HG03558 (cell line): ENCODE measurements at regions not wholly inside any gene's neighbourhood (a gene's known extent, or its start where the extent isn't known, plus 50 kb on each side); places are given as distances from the start of the nearest gene placed in this dataset.
A peak's percentile ranks its signal among the peaks of the same experiment; 100 is the strongest.
"Not testable (repeated sequence)": the region's sequence is repeated elsewhere in the genome, so short reads cannot be mapped to it uniquely, and the experiment has no call there.

Source experiments
- ATAC-seq: cut with Tn5 transposase; IDR thresholded peaks from one replicate; pipeline ENCODE4 v1.9.1; 2021; ENCODE audit warnings: moderate number of reproducible peaks; ENCODE audit not compliant: unreplicated experiment; ENCODE audit errors: extremely low read depth

DNA sequence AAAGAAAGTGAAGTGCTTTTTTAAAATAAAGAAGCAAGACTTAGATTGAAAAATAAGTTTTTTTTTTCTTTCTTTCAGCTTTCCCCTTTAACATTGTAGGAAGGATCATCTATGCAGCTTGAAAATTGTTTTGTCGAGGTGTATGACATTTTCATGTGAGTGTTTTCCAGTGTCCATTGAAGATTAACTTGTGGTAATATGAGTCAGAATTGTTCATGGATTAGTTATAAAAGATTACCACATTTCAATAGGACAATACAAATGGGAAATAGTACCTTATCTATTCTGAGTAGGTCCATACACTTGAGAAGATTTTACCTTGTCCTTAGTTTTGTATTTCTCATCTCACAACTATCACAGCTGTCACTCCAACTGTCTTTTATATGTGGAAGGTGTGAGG is 1234.7 kb downstream of the NSUN3 start:
- ATAC-seq, result no peak

DNA sequence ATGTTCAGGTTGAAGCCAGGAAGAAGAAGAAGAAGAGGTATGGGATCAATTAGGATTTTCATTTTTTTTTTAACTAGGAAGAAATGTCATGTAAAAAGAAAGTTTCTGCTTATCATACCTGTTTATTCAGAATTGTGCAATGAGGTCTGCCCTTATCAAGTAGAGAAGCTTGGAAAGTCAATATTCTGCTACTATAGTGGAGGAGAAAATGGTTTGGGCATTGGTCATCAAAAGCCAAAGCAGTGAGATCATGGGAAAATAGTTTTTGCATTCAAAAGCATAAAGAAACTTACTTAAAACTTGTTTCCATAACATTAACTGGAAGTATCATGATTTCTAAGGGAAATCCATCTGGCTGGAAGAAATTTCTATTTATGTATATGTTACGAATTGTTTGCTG is 1239.2 kb downstream of the NSUN3 start:
- no peak for ATAC-seq

DNA sequence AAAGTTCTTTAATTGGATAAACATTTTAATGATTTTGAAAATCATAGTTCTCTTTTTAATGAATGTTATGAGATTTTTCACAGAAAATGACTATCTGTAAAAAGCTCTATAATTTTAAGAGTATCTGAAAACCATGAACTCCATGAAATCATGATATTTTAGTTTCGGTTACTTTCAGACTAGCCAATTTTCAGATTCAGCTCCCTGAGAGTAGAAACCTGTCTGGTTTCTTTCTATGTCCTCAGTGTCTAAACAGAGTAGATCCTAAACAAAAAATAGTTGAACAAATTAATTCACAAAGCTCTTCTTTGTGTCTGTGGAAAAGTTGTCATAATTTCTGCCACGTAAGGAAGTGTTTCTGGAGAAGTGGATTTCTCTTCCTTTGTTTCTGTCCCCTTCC is 1247.7 kb downstream of the NSUN3 start:
- no peak for ATAC-seq

DNA sequence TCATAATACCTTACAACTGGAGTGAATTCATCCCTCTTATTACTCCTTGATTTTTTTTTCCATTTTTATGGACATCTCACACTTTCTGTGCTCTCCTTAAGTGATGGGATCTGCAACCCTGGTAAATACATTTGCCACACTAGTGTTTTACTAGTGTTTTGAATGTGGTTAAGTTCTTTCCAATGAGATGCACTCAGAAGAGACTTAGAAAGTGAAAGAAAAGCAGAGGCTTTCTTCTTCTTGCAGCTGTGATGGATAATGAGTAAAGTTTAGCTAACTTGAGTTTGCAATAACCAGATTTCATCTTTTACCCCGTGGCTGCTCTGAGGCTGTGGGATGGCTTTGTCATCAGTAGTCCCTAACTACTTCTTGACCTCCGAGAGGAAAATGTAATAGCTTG is 1248.4 kb downstream of the NSUN3 start:
- ATAC-seq, result no peak

DNA sequence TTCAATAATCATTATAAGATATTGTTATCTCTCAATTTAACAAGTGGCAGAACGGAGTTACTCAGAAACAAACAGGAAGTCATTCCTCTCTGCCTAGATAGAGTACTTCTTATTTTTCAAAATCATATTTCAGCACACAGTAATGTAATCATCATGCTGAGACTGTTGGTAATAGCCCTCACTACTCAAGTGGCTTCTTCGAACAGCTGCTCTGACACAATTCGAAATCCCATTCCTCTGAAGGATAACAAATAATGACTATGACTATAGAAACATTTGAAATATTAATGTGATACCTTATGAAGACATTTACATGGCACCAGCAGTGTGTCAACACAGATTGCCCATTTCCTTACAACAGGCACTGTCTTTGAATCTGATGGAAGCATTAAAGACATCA is 1249.8 kb downstream of the NSUN3 start:
- ATAC-seq, result no peak

DNA sequence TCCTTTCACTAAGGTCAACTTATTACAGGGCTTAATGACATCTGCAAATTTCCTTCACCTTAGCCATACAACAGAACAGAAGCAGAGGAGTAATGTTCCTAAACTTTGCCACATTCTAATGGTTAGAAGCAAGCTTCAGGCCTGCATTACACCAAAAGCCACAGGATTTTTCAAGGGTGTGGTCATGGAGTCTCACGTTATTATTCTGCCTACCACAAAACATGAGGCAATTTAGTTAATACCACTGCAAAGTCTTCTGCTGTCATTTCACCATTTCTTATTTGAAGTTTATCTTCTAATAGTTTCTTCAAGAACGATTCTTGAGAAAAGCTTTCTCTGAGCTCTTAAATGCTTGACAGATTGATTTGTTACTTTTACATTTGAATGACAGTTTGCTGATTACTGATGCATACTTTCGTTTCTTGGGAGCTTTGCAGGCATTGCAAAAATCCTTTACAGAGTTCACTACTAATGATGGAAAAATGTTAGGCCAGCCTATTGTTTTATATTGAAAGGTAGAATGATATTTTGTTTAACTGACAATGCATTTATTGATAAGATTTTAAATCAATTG is 1257.1 kb downstream of the NSUN3 start:
- ATAC-seq, result no peak

DNA sequence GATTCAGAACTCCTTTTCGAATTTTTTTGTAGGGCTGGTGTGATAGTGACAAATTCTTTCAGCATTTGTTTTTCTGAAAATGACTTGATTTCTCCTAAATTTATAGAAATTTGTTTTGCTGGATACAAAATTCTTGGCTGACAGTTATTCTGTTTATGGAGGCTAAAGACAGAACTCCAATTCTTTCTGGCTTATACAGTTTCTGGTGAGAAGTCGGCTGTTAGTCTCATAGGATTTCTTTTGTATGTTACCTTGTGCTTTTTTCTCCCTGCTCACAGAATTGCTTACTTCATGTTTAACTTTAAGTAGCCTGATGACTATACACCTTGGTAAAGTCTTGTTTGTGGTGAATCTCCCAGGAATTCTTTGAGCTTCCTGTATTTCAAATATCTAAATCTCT is 1264.6 kb downstream of the NSUN3 start:
- no peak for ATAC-seq

DNA sequence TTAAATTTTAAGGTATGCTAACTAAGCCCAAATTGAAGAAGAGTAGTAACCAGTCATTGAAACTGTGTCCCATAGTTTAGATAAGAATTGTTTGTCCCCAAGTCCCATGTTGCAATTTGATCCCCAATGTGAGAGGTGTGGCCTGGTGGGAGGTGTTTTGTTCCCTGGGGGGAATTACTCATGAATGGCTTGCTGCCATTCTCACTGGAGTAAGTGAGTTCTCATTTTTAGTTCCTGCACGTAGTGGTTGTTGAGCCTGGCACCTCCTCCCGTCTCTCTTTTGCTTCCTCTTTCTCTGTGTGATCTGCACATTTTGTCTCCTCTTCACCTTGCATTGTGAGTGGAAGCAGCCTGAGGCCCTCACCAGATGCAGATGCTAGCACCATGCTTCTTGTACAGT is 1271.0 kb downstream of the NSUN3 start:
- ATAC-seq, result no peak

DNA sequence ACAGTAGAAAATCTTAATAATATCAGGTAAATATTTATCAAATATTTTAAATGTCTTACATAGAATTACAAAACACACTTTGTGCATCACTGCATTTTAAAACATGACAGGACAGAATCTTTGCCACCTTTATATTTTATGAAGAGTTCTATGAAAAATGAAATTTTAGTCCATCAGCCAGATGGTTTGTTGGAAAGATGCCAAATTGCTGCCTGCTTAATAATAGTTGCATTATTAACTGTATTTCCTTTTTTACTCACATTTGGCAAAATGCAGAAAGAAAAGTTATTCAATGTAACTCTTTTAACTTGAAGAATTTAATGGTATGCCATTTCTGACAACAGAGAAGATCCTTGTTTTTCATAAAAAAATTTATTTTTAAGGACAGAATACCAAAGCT is 1271.6 kb downstream of the NSUN3 start:
- no peak for ATAC-seq

DNA sequence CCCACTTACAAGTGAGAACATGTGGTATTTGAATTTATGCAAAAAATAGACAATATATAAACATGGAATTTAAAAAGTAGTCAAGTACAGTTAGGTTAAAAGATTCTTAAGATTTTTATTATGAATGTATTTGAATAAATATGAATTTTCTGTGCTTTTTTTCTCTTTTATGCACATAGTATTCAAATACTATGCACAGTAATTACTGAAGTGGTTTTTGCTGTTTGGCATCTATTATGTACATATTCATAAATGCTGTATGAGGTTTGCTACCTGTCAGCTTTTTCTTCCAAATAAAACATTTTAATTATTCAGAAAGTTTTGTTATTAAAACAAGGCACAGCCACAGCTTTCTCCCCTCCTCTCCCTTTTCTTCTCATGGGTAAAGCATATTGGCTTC is 1272.7 kb downstream of the NSUN3 start:
- no peak for ATAC-seq

DNA sequence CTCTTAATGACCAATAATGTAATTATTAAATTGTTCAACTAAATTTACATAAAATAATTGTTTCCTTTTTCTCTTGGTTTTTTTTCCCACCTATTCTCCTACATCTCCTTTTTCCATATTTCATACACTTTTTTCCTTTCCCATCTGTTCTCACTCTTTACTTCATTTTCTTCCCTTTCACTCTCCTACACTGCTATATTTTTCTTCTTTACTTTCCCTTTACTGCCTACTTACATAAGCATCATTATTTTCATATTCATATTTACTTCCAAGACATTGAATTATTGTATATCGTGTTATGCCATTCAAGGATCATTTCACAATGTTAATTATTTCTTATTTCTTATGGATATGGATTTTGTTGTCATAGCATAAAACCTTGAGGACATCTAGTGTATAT is 1275.6 kb downstream of the NSUN3 start:
- no peak for ATAC-seq

DNA sequence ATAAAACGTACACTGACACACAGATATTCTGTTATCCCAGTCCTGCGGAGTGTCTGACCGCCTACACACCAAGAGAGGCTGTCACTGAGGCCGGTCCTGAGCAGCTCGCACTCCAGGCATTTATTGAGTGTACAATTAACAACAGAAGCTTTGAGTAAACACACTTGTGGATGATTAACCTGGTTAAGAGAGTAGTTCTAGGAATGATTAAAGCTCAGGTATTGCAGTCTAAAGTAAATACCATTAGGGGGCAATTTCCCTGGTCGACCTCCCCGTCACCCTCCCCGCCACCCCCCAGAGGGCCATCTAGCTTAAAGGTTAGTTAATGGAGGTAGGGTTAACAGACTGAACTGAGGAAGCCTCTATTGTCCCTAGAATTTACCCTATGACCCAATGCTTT is 1278.5 kb downstream of the NSUN3 start:
- ATAC-seq, result no peak

DNA sequence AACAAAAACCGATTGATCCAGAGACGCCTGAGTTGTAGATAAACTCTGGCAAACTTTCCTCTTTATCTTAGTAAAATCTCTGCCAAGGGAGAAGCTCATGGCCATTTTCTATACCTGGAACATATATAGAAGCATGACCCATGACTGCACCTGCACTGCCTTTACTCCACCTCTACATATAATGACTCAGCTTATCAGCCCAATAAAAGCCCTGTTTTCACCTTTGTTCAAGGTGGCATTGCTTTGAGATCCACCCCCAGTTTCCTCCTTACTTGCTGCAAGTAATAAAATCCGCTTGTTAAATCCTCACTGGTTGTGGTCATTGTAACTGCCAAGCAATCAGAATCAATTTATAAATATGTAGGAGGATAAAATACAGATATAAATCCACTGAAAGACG is 1280.4 kb downstream of the NSUN3 start:
- ATAC-seq, result no peak

DNA sequence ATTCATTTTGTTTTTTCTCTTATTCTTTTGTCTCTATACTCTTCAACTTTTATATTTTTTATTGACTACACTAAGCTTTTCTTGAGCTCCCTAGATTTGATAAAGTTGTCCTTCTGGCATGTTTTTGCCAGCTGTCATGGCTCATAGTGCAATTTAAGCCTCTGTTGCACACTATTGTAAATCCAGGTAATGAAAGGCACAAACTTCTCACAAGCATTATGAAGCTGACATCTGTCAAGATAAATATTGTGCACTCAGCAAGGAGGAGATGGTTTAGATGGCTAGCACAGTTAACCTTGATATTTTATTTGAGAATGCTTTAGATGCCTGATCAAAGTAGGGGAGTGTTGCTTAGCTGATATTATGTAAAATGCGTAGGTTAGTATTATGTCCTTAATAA is 1280.9 kb downstream of the NSUN3 start:
- no peak for ATAC-seq

DNA sequence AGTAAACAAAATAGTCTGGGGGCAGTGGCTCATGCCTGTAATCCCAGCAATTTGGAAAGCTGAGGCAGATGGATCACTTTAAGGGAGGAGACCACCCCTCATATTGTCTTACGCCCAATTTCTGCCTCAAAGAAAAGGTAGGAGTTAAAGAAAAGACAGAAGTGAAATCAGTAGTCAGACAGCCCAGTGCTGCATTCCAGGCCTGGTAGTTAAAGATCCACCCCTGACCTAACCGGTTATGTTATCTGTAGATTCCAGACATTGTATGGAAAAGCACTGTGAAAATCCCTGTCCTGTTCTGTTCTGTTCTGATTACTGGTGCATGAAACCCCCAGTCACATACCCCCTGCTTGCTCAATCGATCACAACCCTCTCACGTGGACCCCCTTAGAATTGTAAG is 1285.1 kb downstream of the NSUN3 start:
- not testable (repeated sequence) for ATAC-seq

DNA sequence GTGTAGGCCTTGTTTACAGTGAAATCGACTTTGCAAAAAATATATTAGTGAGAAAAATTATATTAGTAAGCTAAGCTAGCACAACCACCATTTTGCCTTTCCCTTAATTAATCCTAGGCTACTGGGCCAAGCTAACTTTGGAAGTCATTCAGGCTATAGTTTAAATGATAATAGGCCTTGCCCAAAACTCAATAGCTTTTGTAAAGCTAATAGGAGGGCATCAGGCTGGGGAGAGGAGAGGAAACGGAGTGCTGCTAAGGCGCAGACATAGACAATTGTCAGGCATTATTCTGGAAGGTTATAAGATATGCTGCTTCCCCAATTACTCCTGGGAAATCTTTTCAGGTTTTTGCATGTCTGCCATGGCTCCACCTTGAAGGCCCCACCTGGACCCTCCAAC is 1286.0 kb downstream of the NSUN3 start:
- ATAC-seq, result no peak

DNA sequence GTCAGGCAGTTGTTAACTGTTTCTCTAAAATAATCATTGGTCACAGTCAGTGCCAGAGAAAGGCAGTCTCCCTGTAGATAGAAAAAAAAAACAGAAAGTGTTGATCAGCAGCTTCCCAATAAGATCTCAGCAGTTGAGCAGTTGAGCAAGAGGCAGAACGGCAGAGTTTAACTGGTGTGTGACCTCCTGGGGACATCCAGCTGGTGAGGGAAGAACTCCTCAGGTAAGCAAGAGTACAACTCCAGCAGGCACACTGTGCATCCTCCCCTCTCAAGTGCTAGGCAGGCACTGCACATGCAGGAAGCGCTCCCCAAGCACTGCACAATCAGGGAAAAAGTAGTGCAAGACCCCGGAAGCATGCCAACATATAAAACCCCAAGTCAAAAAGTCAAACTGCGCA is 1287.2 kb downstream of the NSUN3 start:
- ATAC-seq, result no peak

DNA sequence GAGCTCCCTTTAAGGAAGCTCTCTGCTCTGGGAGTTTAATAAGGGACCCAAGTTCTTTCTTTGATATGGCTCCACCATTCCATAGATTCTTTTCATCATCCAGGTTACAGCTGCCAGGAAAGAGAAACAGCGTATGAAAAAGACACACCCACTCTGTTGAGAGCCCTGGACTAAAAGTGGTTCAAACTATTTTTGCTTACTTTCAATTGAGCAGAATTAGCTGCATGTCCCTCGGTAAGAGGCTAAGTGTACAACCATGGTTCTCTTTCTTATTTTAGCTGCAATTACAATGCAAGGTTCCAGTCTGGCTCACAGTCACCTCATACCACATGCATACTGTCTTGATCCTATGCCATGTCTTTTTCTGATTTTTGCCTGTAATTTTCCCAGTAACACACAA is 1288.3 kb downstream of the NSUN3 start:
- no peak for ATAC-seq

DNA sequence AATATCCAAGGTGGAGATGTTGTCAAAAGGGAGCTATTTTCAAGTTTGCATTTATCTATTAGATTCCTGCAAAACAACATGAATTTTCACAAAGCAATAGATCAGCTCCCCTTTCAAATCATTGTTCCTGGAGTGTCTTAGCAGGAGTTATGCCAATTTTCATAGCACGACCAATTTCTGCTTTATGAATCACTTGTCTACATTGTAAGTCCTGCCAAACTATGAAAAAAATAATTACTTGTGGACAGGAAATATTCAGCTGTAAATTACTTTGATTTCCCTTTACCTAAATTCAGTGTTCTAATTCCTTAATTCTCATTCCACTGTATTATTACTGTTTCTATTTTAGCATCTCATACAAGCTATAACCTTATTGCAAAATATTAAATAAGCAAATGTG is 1289.6 kb downstream of the NSUN3 start:
- ATAC-seq, result no peak

DNA sequence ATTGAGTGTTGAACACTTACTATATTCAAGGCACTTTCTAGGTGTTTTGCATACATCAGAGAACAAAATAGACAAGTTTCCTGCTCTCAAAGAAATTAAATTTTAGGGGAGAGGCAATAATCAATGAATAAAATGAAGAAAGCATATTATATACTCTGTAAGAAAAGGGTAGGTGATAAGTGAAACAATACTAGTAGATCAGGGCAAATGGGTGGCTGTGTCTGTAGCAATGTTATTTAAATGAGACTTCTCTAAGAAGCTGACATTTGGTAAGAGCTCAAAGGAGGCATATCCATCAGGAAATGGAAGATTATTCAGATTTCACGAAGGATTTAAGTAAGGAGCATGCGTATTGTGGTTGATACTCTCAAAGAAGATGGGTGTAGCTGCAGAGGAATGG is 1291.6 kb downstream of the NSUN3 start:
- ATAC-seq, result no peak

DNA sequence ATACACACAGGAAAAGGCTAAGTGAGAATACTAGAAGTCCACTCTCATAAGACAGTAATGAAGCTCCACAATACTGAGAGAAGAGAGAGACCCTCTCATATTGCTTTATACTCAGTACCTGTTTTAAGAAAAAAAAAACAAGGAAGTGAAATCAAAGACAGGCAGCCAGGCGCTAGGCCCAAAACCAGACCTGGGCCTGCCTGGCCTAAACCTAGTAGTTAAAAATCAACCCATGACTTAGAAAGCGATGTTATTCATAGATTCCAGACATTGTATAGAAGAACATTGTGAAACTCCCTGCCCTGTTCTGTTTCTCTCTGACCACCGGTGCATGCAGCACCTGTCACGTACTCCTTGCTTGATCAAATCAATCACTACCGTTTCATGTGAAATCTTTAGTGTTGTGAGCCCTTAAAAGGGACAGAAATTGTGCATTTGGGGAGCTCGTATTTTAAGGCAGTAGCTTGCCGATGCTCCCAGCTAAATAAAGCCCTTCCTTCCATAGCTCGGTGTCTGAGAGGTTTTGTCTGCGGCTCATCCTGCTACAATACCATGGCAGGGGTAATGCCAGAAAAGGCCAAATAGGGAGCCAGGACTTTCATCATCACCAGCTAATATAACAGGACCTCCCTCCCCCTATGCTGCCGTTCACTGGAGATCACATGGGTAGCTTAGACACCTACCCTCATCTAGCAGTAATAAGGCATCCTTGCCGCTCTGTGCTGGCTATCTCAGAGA is 1294.1 kb downstream of the NSUN3 start:
- peak; percentile 58 for ATAC-seq

DNA sequence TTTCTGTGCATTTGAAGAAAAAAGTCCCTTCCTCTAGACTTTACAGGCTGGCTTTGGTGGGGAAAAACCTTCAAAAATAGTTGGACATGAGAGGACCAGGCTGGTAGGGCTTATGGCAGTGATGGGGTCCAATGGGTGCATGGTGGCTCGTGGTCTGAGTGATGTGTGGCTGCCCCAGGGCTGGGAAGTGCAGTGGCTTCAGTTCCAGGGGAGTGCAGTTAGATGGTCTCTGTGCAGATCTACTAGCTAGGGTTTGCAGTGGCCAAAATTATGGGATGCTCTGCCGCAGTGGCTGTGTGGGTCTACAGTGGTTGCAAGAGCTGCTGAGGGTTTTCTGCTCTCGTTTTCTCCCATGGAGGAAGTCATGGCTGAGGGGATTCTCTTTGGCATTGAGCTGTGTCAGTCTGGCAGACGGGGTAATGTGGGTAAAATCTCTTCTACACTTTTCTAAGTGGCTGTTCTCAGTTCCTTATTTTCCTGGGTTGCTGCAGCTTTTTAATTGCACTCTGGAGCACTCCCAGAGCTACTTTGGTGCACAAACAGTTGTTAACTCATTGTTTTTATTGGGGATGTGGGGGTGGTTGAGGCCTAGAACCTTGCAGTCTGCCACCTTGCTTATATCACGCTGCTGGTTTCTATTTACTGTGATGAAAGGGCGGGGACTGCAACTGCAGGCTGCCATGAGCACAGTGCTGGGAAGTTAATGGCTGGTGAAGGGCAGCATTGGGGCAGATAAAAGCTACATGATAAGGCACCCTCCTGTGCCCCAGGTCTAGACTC is 1324.6 kb downstream of the NSUN3 start:
- no peak for ATAC-seq
